ENCODE measurements at regions not wholly inside any gene's neighbourhood (a gene's known extent, or its start where the extent isn't known, plus 50 kb on each side); places are given as distances from the start of the nearest gene placed in this dataset.
A peak's percentile ranks its signal among the peaks of the same experiment; 100 is the strongest.

DNA sequence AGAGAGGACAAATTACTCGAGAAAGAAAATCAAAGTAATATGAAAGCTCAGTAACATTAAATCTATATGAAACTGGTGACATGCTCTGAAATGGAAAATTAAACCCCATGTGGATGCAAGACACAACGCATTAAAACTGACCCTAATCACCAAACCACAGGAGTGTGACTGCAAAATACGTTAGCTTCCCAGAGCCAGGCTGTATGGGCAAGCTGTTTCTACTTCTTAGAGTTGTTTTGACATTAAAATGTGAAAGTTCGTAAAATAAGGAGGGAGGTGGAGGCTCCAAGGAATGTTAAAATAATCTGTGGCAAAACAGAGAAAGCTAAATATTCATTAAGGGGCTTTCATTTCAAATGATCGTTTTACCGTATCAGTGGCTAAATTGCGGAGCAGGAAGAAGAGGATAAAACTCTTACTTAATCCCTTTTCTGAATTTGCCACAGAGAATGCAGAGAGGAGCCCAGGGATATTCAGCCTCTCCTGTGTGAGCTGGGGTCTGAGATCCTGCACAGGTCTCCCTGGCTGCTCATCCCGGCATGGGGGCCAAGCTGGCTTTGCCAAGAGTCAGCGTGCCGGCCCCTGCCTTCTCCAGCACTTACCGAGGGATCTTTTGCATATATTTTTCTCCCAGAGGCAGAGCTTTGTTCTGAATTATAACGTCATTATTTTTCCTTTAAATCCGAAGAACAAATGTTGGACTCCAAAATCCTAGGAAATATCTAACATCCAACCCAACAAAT is 239.8 kb upstream of the THBS1 start:
- Histone ChIP-seq H3K9me3 (ENCODE audit: insufficient read depth, low read depth, low read length) (no peaks in the 10 kb centered on the region), H3K27me3 (ENCODE audit: insufficient read depth, low read length) (no peaks in the 10 kb centered on the region), H3K79me2 (ENCODE audit: insufficient read depth, low read length) (no peaks in the 10 kb centered on the region), H3K36me3 (ENCODE audit: insufficient read depth, low read length) (no peaks in the 10 kb centered on the region), H3K4me2 (ENCODE audit: low read length) (no peak overlapping the region), H4K20me1 (ENCODE audit: insufficient read depth, low read length) (no peaks in the 10 kb centered on the region), H3K9ac (ENCODE audit: low read length) (no peak overlapping the region), H3K4me1 (ENCODE audit: insufficient read depth, low read length) (no peaks in the 10 kb centered on the region), H3K4me3 (ENCODE audit: insufficient read depth, low read depth, low read length) (no peak overlapping the region), H3K27ac (ENCODE audit: low read depth, low read length) (no peak overlapping the region), H2AFZ (ENCODE audit: low read depth, low read length) (no peak overlapping the region)
- Mint-ChIP-seq H3K36me3 (ENCODE audit: low read depth, unreplicated experiment) (no peaks in the 10 kb centered on the region), H3K9me3 (ENCODE audit: unreplicated experiment) (peaks cover 2% of the 10 kb centered on the region), H3K4me1 (ENCODE audit: low read depth, unreplicated experiment) (peaks cover 5% of the 10 kb centered on the region), H3K27me3 (ENCODE audit: low read depth, unreplicated experiment) (no peaks in the 10 kb centered on the region), H3K4me3 (ENCODE audit: unreplicated experiment) (no peak overlapping the region), H3K27ac (ENCODE audit: unreplicated experiment) (no peak overlapping the region)
- FAIRE-seq (no peak), DNase-seq (ENCODE audit: low read depth) (no peak)
- TF ChIP-seq, protein P1, sequence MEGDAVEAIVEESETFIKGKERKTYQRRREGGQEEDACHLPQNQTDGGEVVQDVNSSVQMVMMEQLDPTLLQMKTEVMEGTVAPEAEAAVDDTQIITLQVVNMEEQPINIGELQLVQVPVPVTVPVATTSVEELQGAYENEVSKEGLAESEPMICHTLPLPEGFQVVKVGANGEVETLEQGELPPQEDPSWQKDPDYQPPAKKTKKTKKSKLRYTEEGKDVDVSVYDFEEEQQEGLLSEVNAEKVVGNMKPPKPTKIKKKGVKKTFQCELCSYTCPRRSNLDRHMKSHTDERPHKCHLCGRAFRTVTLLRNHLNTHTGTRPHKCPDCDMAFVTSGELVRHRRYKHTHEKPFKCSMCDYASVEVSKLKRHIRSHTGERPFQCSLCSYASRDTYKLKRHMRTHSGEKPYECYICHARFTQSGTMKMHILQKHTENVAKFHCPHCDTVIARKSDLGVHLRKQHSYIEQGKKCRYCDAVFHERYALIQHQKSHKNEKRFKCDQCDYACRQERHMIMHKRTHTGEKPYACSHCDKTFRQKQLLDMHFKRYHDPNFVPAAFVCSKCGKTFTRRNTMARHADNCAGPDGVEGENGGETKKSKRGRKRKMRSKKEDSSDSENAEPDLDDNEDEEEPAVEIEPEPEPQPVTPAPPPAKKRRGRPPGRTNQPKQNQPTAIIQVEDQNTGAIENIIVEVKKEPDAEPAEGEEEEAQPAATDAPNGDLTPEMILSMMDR (IDR thresholded peaks at IDR 0.05; ENCODE audit: insufficient read depth, low read depth, low read length): no peak

DNA sequence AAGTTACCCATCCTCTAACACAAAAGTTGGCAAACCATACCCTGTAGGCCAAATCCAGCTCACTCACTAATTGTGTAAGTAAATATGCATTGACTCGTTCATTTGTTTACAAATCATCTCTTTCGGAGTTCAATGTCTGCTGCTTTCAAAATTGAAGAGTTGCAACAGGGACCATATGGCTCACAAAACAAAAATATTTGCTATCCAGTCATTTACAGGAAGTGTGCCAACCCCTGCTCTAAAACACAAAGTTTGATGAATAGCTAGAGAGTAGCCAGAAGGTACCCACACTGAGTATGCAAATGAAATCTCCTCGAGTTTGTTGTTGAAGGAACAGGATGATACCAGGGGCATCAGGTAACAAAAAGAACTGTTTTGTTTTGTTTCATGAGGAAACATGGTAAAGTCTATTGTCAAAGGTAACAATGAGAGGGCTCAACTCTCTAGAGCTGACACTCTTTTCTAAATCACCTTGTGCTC is 236.2 kb upstream of the THBS1 start:
- TF ChIP-seq, protein P1 (IDR thresholded peaks at IDR 0.05; ENCODE audit: insufficient read depth, low read depth, low read length): no peak
- Mint-ChIP-seq H3K27ac (ENCODE audit: unreplicated experiment) (no peak overlapping the region), H3K4me1 (ENCODE audit: low read depth, unreplicated experiment) (no peaks in the 10 kb centered on the region), H3K4me3 (ENCODE audit: unreplicated experiment) (no peak overlapping the region), H3K9me3 (ENCODE audit: unreplicated experiment) (peaks cover 2% of the 10 kb centered on the region), H3K36me3 (ENCODE audit: low read depth, unreplicated experiment) (no peaks in the 10 kb centered on the region), H3K27me3 (ENCODE audit: low read depth, unreplicated experiment) (no peaks in the 10 kb centered on the region)
- Histone ChIP-seq H3K27ac (ENCODE audit: low read depth, low read length) (no peak overlapping the region), H3K79me2 (ENCODE audit: insufficient read depth, low read length) (no peaks in the 10 kb centered on the region), H3K9me3 (ENCODE audit: insufficient read depth, low read depth, low read length) (no peaks in the 10 kb centered on the region), H3K27me3 (ENCODE audit: insufficient read depth, low read length) (no peaks in the 10 kb centered on the region), H3K36me3 (ENCODE audit: insufficient read depth, low read length) (no peaks in the 10 kb centered on the region), H4K20me1 (ENCODE audit: insufficient read depth, low read length) (no peaks in the 10 kb centered on the region), H3K4me1 (ENCODE audit: insufficient read depth, low read length) (no peaks in the 10 kb centered on the region), H3K4me2 (ENCODE audit: low read length) (no peak overlapping the region), H3K4me3 (ENCODE audit: insufficient read depth, low read depth, low read length) (no peak overlapping the region), H3K9ac (ENCODE audit: low read length) (no peak overlapping the region), H2AFZ (ENCODE audit: low read depth, low read length) (no peak overlapping the region)
- FAIRE-seq: peak; percentile 9
- no peak for DNase-seq (ENCODE audit: low read depth)

DNA sequence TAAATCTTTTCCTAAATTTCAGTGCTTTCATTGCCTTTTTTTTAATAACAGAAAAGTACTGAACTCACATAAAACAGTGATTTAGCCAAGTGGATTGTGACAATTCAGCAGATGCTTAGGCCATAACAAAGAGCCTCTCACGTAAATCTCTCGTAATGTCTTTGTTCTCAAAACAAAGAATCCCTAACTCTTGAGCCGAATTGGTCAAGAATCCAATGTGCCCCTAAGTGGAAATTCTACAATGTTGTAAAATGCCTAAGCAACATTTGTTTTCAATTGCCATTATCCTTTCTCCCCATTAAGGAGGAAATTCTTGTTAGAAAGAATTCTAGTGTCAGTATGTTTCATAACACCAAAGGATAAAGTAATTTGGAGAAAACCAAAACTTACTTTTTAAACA is 235.7 kb upstream of the THBS1 start:
- Histone ChIP-seq H3K27ac (ENCODE audit: low read depth, low read length) (no peak overlapping the region), H3K9me3 (ENCODE audit: insufficient read depth, low read depth, low read length) (no peaks in the 10 kb centered on the region), H3K4me1 (ENCODE audit: insufficient read depth, low read length) (no peaks in the 10 kb centered on the region), H3K36me3 (ENCODE audit: insufficient read depth, low read length) (no peaks in the 10 kb centered on the region), H3K4me3 (ENCODE audit: insufficient read depth, low read depth, low read length) (no peak overlapping the region), H3K79me2 (ENCODE audit: insufficient read depth, low read length) (no peaks in the 10 kb centered on the region), H3K9ac (ENCODE audit: low read length) (no peak overlapping the region), H3K4me2 (ENCODE audit: low read length) (no peak overlapping the region), H4K20me1 (ENCODE audit: insufficient read depth, low read length) (no peaks in the 10 kb centered on the region), H3K27me3 (ENCODE audit: insufficient read depth, low read length) (no peaks in the 10 kb centered on the region), H2AFZ (ENCODE audit: low read depth, low read length) (no peak overlapping the region)
- Mint-ChIP-seq H3K27ac (ENCODE audit: unreplicated experiment) (no peak overlapping the region), H3K36me3 (ENCODE audit: low read depth, unreplicated experiment) (no peaks in the 10 kb centered on the region), H3K9me3 (ENCODE audit: unreplicated experiment) (peaks cover 2% of the 10 kb centered on the region), H3K4me3 (ENCODE audit: unreplicated experiment) (no peak overlapping the region), H3K4me1 (ENCODE audit: low read depth, unreplicated experiment) (no peaks in the 10 kb centered on the region), H3K27me3 (ENCODE audit: low read depth, unreplicated experiment) (no peaks in the 10 kb centered on the region)
- TF ChIP-seq, protein P1 (IDR thresholded peaks at IDR 0.05; ENCODE audit: insufficient read depth, low read depth, low read length): no peak
- TF ChIP-seq EZH2 (IDR thresholded peaks at IDR 0.05; ENCODE audit: insufficient read depth, low read length): no peak
- DNase-seq (ENCODE audit: low read depth): no peak
- peak; percentile 82 for FAIRE-seq
